ENCODE measurements at regions not wholly inside any gene's neighbourhood (a gene's known extent, or its start where the extent isn't known, plus 50 kb on each side); places are given as distances from the start of the nearest gene placed in this dataset.

DNA sequence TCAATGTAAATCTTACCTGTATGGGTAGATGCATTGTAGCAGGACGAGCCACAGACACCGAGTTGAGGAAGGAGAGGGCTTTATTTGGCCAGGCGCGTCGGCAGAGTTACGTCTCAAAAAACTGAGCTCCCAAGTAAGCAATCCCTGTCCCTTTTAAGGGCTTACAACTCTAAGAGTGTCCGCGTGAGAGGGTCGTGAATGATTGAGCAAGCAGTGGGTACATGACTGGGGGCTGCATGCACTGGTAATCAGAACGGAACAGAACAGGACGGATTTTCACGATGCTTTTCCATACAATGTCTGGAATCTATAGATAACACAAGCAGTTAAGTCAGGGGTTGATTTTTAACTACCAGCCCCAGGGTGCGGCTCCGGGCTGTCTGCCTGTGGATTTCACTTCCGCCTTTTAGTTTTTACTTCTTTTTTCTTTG lies 524.9 kb upstream of the HTR2C start (continued):
- TF ChIP-seq, protein P1, sequence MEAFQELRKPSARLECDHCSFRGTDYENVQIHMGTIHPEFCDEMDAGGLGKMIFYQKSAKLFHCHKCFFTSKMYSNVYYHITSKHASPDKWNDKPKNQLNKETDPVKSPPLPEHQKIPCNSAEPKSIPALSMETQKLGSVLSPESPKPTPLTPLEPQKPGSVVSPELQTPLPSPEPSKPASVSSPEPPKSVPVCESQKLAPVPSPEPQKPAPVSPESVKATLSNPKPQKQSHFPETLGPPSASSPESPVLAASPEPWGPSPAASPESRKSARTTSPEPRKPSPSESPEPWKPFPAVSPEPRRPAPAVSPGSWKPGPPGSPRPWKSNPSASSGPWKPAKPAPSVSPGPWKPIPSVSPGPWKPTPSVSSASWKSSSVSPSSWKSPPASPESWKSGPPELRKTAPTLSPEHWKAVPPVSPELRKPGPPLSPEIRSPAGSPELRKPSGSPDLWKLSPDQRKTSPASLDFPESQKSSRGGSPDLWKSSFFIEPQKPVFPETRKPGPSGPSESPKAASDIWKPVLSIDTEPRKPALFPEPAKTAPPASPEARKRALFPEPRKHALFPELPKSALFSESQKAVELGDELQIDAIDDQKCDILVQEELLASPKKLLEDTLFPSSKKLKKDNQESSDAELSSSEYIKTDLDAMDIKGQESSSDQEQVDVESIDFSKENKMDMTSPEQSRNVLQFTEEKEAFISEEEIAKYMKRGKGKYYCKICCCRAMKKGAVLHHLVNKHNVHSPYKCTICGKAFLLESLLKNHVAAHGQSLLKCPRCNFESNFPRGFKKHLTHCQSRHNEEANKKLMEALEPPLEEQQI (IDR thresholded peaks at IDR 0.05): 0 out of 2 replicates have a peak, but pooled peaks have one; percentile 33
- TF ChIP-seq ZNF408 (CRISPR knock-in tag; IDR thresholded peaks at IDR 0.05; ENCODE audit: low read depth): no peak
- TF ChIP-seq PCBP2 (IDR thresholded peaks at IDR 0.05; ENCODE audit: low read depth, low read length, poor library complexity, severe bottlenecking): no peak
- peak; percentile 55 for TF ChIP-seq ZNF24 (IDR thresholded peaks at IDR 0.05)
- no peak for TF ChIP-seq ZNF57 (CRISPR knock-in tag; IDR thresholded peaks at IDR 0.05)
- no peak for TF ChIP-seq EHMT2 (IDR thresholded peaks at IDR 0.05)
- TF ChIP-seq ZNF444 (CRISPR knock-in tag; IDR thresholded peaks at IDR 0.05): no peak
- TF ChIP-seq ZC3H8 (IDR thresholded peaks at IDR 0.05): no peak
- TF ChIP-seq RBFOX2 (IDR thresholded peaks at IDR 0.05; ENCODE audit: low read depth, low read length): no peak
- TF ChIP-seq HCFC1 (IDR thresholded peaks at IDR 0.05; ENCODE audit: low read depth, low read length): no peak
- TF ChIP-seq, protein P2, sequence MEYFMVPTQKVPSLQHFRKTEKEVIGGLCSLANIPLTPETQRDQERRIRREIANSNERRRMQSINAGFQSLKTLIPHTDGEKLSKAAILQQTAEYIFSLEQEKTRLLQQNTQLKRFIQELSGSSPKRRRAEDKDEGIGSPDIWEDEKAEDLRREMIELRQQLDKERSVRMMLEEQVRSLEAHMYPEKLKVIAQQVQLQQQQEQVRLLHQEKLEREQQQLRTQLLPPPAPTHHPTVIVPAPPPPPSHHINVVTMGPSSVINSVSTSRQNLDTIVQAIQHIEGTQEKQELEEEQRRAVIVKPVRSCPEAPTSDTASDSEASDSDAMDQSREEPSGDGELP (CRISPR knock-in tag; IDR thresholded peaks at IDR 0.05; ENCODE audit: borderline replicate concordance): no peak
- peak; percentile 35 for TF ChIP-seq L3MBTL2 (IDR thresholded peaks at IDR 0.05)
- TF ChIP-seq GABPA (tag; conservative IDR thresholded peaks at IDR 0.05; ENCODE audit: low read depth): no peak; the same call in 1 of the 2 replicates
- TF ChIP-seq SMARCE1 (IDR thresholded peaks at IDR 0.05): peak; percentile 92
- TF ChIP-seq KHSRP (IDR thresholded peaks at IDR 0.05): no peak

Measured in K562 (cell line).